GM06990 (cell line): ENCODE measurements at regions not wholly inside any gene's neighbourhood (a gene's known extent, or its start where the extent isn't known, plus 50 kb on each side); places are given as distances from the start of the nearest gene placed in this dataset.

Experiments used
- DNase-seq: peaks from one replicate; pipeline ENCODE4 v3.0.0-alpha.2; 2011; ENCODE audit not compliant: insufficient read length; ENCODE audit errors: extremely low read depth
- H3K27me3 ChIP-seq: replicated peaks from 2 replicates; pipeline ENCODE4 v1.6.0; 2011; ENCODE audit warnings: low read length; ENCODE audit not compliant: control insufficient read depth, insufficient read depth
- H3K36me3 ChIP-seq: 2 replicates; pipeline ENCODE4 v1.5.1; 2011; ENCODE audit warnings: low read length; ENCODE audit not compliant: control insufficient read depth, insufficient read depth
- H3K4me3 ChIP-seq: replicated peaks from 2 replicates; pipeline ENCODE4 v1.5.1; 2011; ENCODE audit warnings: low read depth, mild to moderate bottlenecking, control low read depth, low read length
- CTCF ChIP-seq: IDR thresholded peaks from 2 replicates; pipeline ENCODE4 v1.5.1; 2011; ENCODE audit warnings: low read length, control low read depth, mild to moderate bottlenecking, inconsistent platforms; ENCODE audit not compliant: insufficient read depth, poor library complexity, severe bottlenecking

- Histone ChIP-seq H3K27me3 (peaks cover 1% of the 10 kb centered on the region; the same call in 1 of the 2 replicates), H3K36me3 (no peaks in the 10 kb centered on the region), H3K4me3 (no peak overlapping the region)
- no peak for TF ChIP-seq CTCF
- no peak for DNase-seq
Measured at GRCh38 chr5:54720341-54720740, 202.8 kb downstream of the SNX18 start.

DNA sequence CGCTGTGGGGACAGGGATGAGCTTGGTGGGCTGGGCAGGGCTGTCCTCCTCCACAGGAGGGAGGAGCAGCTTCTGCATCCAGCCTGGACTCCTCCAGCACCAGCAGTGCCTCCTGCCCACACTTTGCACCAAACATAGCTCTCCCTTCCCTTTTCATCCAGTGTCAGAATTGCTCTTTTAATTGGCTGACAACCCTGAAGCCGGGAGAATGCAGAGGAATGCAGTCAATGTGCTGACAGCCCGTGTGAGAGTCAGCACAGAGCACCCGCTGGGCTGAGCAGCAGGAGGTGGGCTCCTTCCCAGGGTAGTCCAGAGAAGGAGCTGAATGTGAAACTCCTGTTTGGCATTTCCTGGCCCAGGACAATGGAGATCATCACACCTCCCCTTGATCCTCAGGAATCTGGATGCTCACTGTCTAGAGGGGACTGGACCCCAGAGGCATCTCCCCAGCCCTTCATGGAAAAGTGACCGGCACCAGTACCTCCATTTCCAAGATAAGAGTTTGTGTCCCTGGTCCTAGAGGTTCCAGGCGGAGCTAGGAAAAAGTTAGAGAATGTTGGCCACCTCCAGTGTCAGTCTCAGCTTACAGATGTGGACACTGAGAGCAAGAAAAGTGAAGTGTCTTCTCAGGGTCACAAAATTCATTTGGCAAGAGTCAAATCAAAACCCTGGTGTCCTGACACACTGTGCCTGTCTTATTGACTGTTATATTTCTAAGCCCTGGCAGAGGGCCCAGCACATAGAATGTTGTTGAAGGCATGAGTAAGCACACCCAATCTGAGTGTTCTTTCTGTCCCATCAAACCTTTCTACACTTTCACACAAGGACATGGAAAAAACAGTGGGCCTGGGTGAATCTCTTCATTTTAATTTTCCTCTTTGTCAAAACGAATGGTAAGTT is 202.1 kb downstream of the SNX18 start:
- H3K27me3 ChIP-seq = peaks cover 1% of the 10 kb centered on the region; the same call in 1 of the 2 replicates
- no peak overlapping the region for H3K4me3 ChIP-seq
- no peak for DNase-seq
- no peak for TF ChIP-seq CTCF
- H3K36me3 ChIP-seq = no peaks in the 10 kb centered on the region

GRCh38 chr5:54718656-54719055 is 201.1 kb downstream of the SNX18 start:
- H3K36me3 ChIP-seq = no peaks in the 10 kb centered on the region
- no peak for TF ChIP-seq CTCF
- DNase-seq = no peak
- peaks cover 1% of the 10 kb centered on the region; the same call in 1 of the 2 replicates for H3K27me3 ChIP-seq
- H3K4me3 ChIP-seq = no peak overlapping the region

DNA sequence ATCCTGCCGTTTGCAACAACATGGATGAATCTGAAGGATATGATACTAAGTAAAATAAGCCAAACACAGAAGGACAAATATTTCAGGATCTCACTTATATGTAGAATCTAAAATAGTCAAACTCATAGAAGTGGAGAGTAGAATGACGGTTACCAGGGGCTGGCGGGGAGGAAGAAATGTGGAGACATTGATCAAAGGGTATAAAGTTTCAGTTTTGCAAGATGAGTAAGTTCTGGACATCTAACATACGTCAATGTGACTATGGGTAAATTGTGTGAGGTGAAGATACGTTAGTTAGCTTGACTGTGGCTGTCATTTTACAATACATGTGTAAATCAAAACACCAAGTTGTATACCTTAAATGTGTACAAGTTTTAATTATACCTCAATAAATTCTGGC is 200.3 kb downstream of the SNX18 start:
- H3K27me3 ChIP-seq = peaks cover 1% of the 10 kb centered on the region; the same call in 1 of the 2 replicates
- H3K36me3 ChIP-seq = no peaks in the 10 kb centered on the region
- no peak for TF ChIP-seq CTCF
- no peak for DNase-seq
- no peak overlapping the region for H3K4me3 ChIP-seq

- no peak for TF ChIP-seq CTCF
- H3K4me3 ChIP-seq = no peak overlapping the region
- no peaks in the 10 kb centered on the region for H3K36me3 ChIP-seq
- no peak for DNase-seq
- H3K27me3 ChIP-seq = peaks cover 1% of the 10 kb centered on the region
Measured at GRCh38 chr5:54717459-54717858, 199.9 kb downstream of the SNX18 start.
